Brain microvascular endothelial cell (primary cell): ENCODE measurements at regions not wholly inside any gene's neighbourhood (a gene's known extent, or its start where the extent isn't known, plus 50 kb on each side); places are given as distances from the start of the nearest gene placed in this dataset.

Experiments used
- DNase-seq: peaks from one replicate; pipeline ENCODE4 v3.0.0-alpha.2; 2020
- H3K27ac ChIP-seq: fragments of 250-450 bp; sonication (Bioruptor Pico); 2 replicates; pipeline ENCODE4 v1.5.1; 2020; ENCODE audit warnings: mild to moderate bottlenecking, moderate library complexity
- H3K27me3 ChIP-seq: fragments of 250-450 bp; sonication (Bioruptor Pico); replicated peaks from 2 replicates; pipeline ENCODE4 v1.5.1; 2020; ENCODE audit warnings: mild to moderate bottlenecking
- H3K36me3 ChIP-seq: fragments of 250-450 bp; sonication (Bioruptor Pico); replicated peaks from 2 replicates; pipeline ENCODE4 v1.5.1; 2020; ENCODE audit warnings: mild to moderate bottlenecking
- H3K4me3 ChIP-seq: 2 replicates; pipeline ENCODE4 v1.5.1; 2011; ENCODE audit warnings: low read depth, mild to moderate bottlenecking, control low read depth, low read length, moderate library complexity
- in situ Hi-C: cut with HindIII; loops from 2 replicates; pipeline ENCODE4 v1.10.0; 2017; ENCODE audit warnings: low sequenced_read_pairs, low pct_ligation_motif_present
- TF ChIP-seq, protein P1 (sequence below): IDR thresholded peaks from 2 replicates; pipeline ENCODE4 v1.5.1; 2011; ENCODE audit warnings: low read depth, mild to moderate bottlenecking, moderate library complexity, low read length, control low read depth, inconsistent platforms; ENCODE audit errors: missing control alignments

DNA sequence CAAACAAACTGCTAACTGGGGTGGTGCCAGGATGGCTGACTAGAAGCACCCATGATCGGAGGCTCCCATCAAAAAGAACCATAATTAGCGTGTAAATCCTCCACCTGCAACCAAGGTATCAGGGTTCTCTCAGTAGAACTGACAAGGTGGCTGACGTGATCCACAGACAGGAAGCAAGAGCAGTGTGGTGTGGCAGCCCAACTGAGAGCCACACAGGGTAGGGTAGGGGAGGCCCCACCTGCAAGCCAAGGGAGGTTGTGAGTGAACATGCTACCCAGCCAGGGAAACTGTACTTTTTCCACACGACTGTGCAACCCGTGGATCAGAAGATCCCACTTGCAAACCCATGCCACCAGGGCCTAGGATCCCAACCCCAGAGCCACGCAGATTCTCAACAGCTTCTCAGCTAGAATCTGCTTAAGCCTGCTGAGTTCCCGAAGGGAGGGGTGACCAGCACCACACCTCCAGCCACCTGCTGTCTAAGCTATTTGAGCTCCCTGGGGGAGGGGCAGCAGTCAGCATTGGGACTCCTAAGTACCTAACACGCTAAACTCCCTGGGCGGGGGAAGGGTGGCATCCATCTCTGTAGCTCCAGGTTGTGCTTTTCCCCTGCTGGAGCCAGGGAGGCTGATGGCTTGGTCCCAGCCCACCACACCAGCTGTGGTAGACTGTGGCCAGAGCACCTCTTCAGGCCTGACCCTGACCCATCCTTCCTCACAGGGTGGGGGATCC lies 425.1 kb downstream of the GPM6A start:
- in situ Hi-C loops, result no loop called here
- DNase-seq, result no peak

DNA sequence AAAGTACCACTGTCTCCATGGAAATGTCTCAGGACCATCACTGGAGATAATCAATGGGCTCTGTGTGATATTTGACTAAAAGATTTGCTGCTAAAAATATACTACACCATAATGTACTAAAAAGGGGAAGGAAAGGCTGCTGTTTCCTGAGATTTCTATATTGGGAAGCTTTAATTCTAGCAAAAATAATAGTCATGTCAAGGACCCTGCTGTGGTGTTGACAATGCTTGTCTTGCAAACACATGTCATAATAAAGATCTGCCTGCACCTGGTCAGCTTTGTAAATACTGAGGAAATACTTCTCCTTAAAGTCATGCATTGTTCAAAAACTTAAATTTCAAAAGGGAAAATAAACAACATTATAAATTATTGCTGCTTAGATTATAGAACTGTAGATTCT lies 417.9 kb downstream of the GPM6A start:
- DNase-seq, result no peak
- in situ Hi-C loops, result no loop called here
- TF ChIP-seq, protein P1, sequence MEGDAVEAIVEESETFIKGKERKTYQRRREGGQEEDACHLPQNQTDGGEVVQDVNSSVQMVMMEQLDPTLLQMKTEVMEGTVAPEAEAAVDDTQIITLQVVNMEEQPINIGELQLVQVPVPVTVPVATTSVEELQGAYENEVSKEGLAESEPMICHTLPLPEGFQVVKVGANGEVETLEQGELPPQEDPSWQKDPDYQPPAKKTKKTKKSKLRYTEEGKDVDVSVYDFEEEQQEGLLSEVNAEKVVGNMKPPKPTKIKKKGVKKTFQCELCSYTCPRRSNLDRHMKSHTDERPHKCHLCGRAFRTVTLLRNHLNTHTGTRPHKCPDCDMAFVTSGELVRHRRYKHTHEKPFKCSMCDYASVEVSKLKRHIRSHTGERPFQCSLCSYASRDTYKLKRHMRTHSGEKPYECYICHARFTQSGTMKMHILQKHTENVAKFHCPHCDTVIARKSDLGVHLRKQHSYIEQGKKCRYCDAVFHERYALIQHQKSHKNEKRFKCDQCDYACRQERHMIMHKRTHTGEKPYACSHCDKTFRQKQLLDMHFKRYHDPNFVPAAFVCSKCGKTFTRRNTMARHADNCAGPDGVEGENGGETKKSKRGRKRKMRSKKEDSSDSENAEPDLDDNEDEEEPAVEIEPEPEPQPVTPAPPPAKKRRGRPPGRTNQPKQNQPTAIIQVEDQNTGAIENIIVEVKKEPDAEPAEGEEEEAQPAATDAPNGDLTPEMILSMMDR, result no peak
- Histone ChIP-seq H3K36me3 (no peaks in the 10 kb centered on the region), H3K27me3 (no peaks in the 10 kb centered on the region), H3K27ac (no peak overlapping the region), H3K4me3 (no peak overlapping the region)

More for the DNA sequence above, 425.1 kb downstream of the GPM6A start:
- no peak overlapping the region for H3K4me3 ChIP-seq
- H3K27ac ChIP-seq, result no peak overlapping the region
- no peaks in the 10 kb centered on the region for H3K36me3 ChIP-seq
- H3K27me3 ChIP-seq, result no peaks in the 10 kb centered on the region
- TF ChIP-seq, protein P1, result no peak

DNA sequence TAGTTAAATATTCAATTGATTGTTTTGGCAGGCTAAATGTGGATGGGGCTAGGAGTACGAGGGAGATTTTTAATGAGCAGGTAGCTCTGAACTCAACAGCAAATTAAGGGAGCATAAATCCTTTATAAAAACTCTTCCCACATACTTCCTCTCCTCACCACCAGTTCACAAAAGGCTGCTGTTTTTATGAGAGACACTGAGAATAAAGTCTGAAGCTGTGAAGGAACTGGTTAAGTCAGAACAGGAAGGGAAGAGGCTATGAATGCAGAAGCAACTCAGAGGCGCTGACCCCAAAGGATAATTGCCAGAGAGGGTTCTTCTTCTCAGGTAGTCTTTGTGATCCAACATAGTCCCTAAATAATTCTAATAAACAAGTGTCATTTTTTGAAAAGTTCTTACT lies 406.1 kb downstream of the GPM6A start:
- Histone ChIP-seq H3K4me3 (no peak overlapping the region), H3K27ac (no peak overlapping the region)
- in situ Hi-C loops, result no loop called here

DNA sequence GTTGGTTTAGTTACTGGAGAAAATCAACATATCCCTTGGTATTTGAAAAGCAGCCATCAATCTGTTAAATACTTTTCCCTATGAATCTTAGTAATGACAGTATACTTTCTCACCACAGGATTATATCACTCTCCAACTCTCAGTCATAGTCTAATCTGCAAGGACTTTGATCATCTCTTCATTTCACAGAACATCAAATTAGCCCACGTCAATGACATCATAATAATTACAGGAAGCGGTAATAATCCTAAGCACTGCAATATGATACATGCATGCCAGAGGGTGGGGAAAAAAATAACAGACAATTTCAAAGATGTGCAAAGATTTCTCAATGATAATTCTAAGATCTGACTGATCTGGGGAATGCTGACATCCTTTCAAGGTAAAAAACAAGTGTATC lies 404.1 kb downstream of the GPM6A start:
- DNase-seq, result no peak
- in situ Hi-C loops, result no loop called here
- no peaks in the 10 kb centered on the region for H3K36me3 ChIP-seq
- no peak overlapping the region for H3K27ac ChIP-seq
- no peak overlapping the region for H3K4me3 ChIP-seq
- no peaks in the 10 kb centered on the region for H3K27me3 ChIP-seq
- TF ChIP-seq, protein P1, result no peak

More for the DNA sequence above, 406.1 kb downstream of the GPM6A start:
- Histone ChIP-seq H3K36me3 (no peaks in the 10 kb centered on the region), H3K27me3 (no peaks in the 10 kb centered on the region)
- TF ChIP-seq, protein P1, result no peak
- no peak for DNase-seq

- H3K27me3 ChIP-seq, result no peaks in the 10 kb centered on the region
- DNase-seq, result no peak
- in situ Hi-C loops, result no loop called here
- no peaks in the 10 kb centered on the region for H3K36me3 ChIP-seq
- H3K4me3 ChIP-seq, result no peak overlapping the region
- TF ChIP-seq, protein P1, result no peak
- no peak overlapping the region for H3K27ac ChIP-seq
Observed at GRCh38 chr4:175411251-175411650, 400.8 kb downstream of the GPM6A start.

- no peak for DNase-seq
- Histone ChIP-seq H3K27ac (peak overlapping the region; percentile 37), H3K27me3 (no peaks in the 10 kb centered on the region), H3K36me3 (no peaks in the 10 kb centered on the region), H3K4me3 (no peak overlapping the region)
- TF ChIP-seq, protein P1, result no peak
- in situ Hi-C loops, result no loop called here
Observed at GRCh38 chr4:175412161-175412560, 399.9 kb downstream of the GPM6A start.
